Activated CD4-positive, alpha-beta T cell treated with anti-CD3 and anti-CD28 coated beads, Interleukin-2, Interleukin-4, amounts not matched to agents 100 ng/mL and 50 ng/mL, durations not matched to agents 16 hours and 8 hours (primary cell): ENCODE measurements at regions not wholly inside any gene's neighbourhood (a gene's known extent, or its start where the extent isn't known, plus 50 kb on each side); places are given as distances from the start of the nearest gene placed in this dataset.
"Not testable (repeated sequence)": the region's sequence is repeated elsewhere in the genome, so short reads cannot be mapped to it uniquely, and the experiment has no call there.

ENCODE experiments used
- DNase-seq: peaks from one replicate; pipeline ENCODE4 v3.0.0-alpha.2; 2020; ENCODE audit warnings: low spot score

DNA sequence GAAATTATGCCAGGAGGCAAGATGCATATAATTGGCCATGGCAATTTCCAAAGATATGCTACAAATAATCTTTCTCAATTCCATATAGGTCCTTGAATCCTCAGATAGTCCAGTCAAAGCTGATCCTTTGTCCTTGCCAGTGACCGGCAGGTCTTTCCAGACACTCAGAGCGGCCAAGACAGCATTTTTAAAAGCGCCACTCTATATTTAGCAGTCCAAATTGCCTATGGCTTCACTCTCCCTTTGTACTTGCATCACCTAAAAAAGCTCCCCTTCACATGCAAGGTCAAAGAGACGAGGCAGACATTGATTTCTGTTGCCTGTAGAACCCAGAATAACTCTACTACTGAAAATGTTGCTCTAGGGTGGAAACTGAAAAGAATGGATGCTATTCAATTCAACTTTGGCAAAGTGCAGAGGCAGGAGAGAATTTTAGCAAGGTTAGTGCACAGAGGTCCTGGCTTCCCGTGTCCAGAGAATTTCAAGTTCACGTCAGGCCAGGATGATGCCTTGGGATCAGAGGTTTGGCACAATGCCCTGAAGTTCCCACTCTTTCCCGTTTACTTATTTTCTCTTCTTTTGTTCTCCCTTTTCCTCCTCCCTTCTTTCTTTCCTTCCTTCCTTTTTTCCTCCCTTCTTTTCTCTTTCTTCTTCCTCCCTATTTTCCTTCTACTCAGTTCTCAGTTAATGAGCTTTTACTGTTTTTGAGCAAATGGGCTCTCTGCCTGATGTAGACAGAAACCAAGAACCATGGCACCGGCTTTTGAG, 108.5 kb downstream of the KCNK1 start:
- DNase-seq: no peak

- DNase-seq: no peak
Measured at GRCh38 chr1:233723387-233723786, 109.5 kb downstream of the KCNK1 start.

DNA sequence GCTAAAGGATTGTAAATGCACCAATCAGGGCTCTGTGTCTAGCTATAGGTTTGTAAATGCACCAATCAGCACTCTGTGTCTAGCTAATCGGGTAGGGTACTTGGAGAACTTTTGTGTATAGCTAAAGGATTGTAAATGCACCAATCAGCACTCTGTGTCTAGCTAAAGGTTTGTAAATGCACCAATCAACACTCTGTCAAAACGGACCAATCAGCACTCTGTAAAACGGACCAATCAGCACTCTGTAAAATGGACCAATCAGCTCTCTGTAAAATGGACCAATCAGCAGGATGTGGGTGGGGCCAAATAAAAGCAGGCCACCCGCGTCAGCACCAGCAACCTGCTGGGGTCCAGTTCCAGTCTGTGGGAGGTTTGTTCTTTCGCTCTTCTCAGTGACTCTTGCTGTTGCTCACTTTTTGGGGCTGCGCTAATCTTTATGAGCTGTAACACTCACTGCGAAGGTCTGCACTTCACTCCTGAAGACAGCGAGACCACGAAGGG, 110.3 kb downstream of the KCNK1 start:
- DNase-seq: not testable (repeated sequence)

GRCh38 chr1:233725423-233725822, 111.5 kb downstream of the KCNK1 start:
- no peak for DNase-seq

DNA sequence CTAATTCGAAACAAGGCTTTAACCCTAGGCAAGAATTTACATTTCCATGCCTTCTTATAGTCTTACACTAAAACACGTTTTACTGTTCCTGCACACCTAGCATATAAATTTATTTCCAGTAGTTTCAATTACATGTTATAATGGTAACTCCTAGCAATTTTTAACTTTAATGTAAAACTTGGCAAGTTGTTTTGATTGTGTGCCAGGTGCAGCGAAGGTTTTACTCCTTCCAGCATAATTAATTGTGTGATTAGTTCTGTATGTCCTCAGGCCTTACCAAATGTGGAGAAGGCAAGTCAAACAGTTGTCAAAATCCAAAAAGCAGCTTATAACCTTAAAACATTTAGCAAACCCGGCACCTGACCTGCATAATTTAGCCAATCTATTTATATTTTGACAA, 114.8 kb downstream of the KCNK1 start:
- no peak for DNase-seq

- no peak for DNase-seq
Measured at GRCh38 chr1:233730380-233730779, 116.5 kb downstream of the KCNK1 start.

- DNase-seq: no peak
Measured at GRCh38 chr1:233730809-233731208, 116.9 kb downstream of the KCNK1 start.

DNA sequence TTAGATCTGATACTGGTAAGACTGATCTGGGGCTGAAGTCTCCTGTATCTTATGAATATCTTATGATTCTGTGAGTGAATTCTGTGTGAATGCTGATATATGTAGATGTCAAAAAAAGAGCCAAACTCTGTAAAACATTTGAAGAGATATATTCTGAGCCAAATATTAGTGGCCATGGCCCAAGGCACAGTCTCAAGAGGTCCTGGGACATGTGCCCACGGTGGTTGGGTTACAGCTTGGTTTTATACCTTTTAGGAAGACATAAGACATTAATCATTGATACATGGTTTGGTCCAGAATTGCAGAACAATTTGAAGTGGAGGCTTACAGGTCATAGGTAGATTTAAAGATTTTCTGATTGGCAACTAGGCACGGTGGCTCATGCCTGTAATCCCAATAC, 118.3 kb downstream of the KCNK1 start:
- no peak for DNase-seq

- DNase-seq: no peak
Measured at GRCh38 chr1:233734456-233734855, 120.5 kb downstream of the KCNK1 start.

GRCh38 chr1:233735331-233735730, 121.4 kb downstream of the KCNK1 start:
- DNase-seq: no peak

- DNase-seq: no peak
Measured at GRCh38 chr1:233735847-233736246, 121.9 kb downstream of the KCNK1 start.

DNA sequence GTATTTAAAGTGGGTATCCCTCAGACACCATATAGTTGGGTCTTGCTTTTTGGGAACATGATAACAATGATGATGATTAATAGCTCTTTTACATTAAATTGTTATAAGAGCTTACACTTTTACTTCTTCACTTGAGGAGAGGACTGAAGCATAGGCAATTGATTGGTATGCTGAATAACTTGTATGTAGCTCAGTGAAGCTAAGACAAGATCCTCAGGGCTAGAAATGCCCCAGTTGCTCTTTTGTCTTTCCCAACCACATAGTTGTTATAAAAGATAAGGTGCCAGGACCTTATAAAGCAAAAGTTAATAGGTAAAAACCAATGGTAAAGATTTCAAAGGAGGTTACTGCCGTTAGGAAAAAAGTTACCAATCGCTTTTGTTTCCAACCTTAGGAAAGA, 123.4 kb downstream of the KCNK1 start:
- DNase-seq: no peak

- no peak for DNase-seq
Measured at GRCh38 chr1:233738396-233738795, 124.5 kb downstream of the KCNK1 start.

- DNase-seq: no peak
Measured at GRCh38 chr1:233738850-233739249, 124.9 kb downstream of the KCNK1 start.

- no peak for DNase-seq
Measured at GRCh38 chr1:233744779-233745513, 131.0 kb downstream of the KCNK1 start.

- DNase-seq: no peak
Measured at GRCh38 chr1:233750139-233750538, 136.2 kb downstream of the KCNK1 start.

DNA sequence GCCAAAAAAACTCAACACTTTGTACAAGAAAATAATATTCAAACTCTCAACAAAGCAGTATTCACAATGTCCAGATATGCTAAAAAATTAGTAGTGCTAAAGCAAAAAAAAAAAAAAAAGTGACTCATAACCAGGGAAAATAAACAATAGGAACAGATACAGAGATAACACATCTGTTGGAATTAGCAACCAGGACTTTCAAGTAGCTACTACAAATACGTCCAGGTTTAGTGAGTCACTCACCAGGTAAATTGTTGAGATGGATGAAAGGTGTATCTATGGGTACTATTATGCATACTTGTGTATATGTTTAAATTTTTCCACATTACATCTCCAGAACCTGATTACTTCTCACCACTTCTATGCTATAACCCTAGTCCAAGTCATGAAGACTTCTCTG, 144.8 kb upstream of the SLC35F3 start:
- no peak for DNase-seq

- DNase-seq: not testable (repeated sequence)
Measured at GRCh38 chr1:233764304-233764703, 140.2 kb upstream of the SLC35F3 start.

- no peak for DNase-seq
Measured at GRCh38 chr1:233777566-233777965, 126.9 kb upstream of the SLC35F3 start.

GRCh38 chr1:233780049-233780448, 124.4 kb upstream of the SLC35F3 start:
- DNase-seq: no peak

DNA sequence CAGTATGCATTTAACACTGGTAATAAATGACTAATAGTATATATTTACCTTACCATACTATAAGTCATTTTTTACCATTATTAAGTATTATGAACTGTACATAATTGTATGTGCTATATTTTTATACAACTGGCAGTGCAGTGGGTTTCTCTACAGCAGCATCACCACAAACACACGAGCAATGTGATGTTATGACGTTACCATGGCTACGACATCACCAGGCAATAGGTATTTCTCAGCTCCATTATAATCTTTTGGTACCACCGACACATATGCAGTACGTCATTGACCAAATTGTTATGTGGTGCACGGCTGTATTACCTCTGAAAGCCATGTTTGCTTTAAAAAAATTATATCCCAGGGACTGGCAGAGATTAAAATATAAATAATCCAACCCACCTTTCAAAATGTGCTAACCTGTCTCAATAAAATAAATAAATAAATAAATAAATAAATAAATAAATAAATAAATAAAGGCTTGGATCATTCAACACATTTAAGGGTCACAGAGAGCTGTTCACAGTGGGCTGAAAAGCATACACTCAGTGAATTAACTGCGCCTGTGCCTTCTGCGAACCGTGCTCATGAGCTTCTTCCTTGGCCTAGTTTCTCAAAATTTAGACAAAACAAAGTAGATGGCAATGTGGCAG, 121.4 kb upstream of the SLC35F3 start:
- no peak for DNase-seq

DNA sequence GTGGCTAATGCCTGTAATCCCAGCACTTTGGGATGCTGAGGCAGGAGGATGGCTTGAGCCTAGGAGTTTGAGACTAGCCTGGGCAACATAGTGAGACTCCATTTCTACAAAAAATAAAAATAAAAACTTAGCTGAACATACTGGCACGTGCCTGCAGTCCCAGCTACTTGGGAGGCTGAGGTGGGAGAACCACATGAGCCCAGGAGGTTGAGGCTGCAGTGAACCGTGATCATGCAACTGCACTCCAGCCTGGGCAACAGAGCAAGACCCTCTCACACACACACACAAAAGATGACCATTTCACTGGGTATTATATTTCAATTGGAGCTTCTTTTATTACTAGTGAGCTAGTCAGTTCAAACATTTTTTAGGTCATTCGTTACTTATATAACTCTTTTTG, 116.9 kb upstream of the SLC35F3 start:
- no peak for DNase-seq

GRCh38 chr1:233788687-233789086, 115.8 kb upstream of the SLC35F3 start:
- DNase-seq: no peak
